ENCODE measurements at regions not wholly inside any gene's neighbourhood (a gene's known extent, or its start where the extent isn't known, plus 50 kb on each side); places are given as distances from the start of the nearest gene placed in this dataset.
A peak's percentile ranks its signal among the peaks of the same experiment; 100 is the strongest.

- peak; percentile 24 for DNase-seq (ENCODE audit: low read depth)
These were observed 78.9 kb upstream of the RPS23 start for GRCh38 chr5:82356808-82357671.

DNA sequence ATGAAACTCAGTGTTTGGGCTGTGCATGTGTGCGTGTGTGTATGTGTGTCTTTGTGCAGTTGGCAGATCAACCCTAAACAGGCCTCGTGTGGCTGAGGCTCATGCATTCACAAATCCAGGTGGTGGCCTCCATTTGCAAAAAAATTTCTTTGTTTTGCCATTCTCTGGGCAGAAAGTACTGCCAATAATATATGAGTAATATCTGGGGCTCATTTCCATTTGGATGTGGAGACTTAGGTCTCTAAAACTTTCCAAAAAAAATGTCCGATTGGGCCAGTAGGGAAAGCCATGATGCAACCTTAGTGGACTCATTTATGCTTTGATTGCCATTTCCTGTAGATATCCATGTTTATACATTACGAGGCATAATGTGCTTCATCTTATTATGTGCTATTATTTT, 77.9 kb upstream of the RPS23 start:
- peak; percentile 66 for DNase-seq (ENCODE audit: low read depth)

DNA sequence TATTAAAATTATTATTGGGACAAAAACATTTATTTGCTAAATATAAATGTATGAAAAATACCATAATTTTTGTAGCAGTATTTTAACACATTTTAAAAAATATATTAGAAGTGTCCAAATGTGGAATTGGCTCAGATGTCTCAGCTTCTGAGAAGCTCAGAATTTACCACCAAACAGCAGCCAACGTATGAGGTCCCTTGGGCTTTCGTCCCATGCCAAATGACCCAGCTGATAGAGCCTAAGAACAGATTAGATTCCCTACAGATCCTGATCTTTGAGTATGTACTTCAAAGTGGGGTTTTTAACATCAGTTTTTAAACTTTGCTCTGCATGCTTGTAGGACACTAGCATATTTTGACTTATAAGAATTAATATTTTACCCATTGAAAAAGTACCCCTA, 77.3 kb upstream of the RPS23 start:
- DNase-seq (ENCODE audit: low read depth), result no peak

DNA sequence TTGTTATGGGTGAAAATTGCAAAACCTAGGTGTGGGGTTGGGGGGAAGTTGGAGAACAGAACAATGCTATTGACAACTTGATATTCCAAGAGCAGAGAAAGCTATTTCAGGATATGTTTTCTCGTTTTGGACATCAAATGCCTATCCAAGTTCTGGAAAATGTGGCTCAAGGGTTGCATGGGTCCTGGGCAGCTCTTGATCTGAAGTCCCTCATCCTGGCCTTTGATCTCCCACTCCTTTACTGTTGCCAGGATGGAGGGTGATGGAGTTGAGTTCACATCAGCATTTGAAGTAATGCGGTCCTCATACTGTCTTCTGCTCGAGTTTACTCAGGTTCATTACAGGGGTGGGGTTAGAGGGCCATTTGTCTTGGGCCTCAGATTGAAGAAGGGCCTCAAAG, 76.9 kb upstream of the RPS23 start:
- no peak for DNase-seq (ENCODE audit: low read depth)

DNA sequence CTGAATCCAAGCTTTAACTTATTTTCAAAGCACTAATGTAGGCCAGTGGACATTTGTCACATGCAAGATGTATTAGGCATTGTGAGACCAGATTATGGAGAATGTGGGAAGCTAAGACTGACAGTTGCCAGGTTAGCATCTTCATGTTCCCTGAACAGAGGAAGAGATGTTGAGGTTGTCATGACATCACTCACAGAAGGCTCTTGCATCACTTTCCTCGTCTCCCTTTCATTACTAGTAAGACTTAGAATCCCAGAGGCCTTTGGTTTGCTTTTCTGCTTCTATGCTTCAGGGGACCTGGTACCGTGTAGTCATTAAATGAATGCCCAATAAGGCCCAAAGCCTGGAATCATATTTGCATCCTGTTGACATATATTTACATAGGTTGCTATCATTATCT, 76.4 kb upstream of the RPS23 start:
- DNase-seq (ENCODE audit: low read depth), result no peak

GRCh38 chr5:82353522-82353921, 75.4 kb upstream of the RPS23 start:
- no peak for DNase-seq (ENCODE audit: low read depth)

GRCh38 chr5:82352146-82352791, 74.1 kb upstream of the RPS23 start:
- DNase-seq (ENCODE audit: low read depth), result no peak

- DNase-seq (ENCODE audit: low read depth), result peak; percentile 72
These were observed 73.6 kb upstream of the RPS23 start for GRCh38 chr5:82351754-82352145.

DNA sequence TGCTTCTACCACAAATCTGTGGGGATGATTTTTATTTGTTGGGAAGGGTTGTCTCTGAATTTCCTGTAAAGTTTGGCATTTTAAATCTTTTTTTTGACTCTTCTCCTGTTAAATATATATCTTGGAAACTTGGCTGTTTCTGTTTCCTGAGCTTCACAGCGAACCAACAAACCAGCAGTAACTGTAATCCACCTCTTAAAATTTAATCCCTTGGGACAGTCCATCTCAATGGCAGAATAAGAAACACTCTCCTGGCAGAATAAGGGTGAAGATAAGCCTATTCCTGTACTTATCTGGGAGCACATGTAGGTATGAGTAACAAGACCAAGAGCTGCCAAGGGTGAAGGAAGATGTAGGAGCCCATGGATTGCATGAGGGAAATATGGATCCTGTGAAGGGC, 73.1 kb upstream of the RPS23 start:
- DNase-seq (ENCODE audit: low read depth), result no peak

GRCh38 chr5:82349652-82350051, 71.5 kb upstream of the RPS23 start:
- peak; percentile 48 for DNase-seq (ENCODE audit: low read depth)

DNA sequence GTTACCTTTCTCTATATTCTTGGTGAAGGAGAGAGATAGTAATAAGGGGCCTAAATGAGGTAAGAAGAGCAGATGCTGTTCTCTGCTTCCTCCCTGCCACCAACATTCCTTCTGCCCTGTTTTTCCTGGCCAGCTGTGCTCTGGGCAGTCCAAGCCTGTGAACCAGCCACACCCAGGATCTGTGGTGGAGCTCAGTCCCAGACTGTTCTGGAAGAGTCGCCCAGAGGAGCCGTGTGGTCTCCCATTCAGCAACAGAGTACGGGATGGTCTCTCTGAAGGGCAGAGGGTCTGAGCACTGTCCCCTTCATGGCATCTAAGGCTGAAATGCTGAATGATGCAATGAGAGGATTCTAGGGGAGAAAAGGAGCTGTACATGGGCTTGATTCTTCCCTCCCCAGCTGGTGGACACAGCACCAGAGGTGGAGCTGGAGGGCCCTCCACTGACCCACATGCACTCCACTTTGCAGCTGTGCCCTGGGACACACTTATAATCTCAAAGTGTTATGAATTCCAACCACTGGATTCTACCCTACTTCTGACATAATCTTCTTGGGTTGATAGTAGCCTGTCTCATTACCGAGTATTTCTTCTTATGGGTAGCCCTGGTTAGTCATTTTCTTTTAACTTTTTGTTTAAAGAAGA, 70.8 kb upstream of the RPS23 start:
- peak; percentile 64 for DNase-seq (ENCODE audit: low read depth)

GRCh38 chr5:82347201-82347865, 69.2 kb upstream of the RPS23 start:
- DNase-seq (ENCODE audit: low read depth), result peak; percentile 75

GRCh38 chr5:82346399-82347165, 68.4 kb upstream of the RPS23 start:
- DNase-seq (ENCODE audit: low read depth), result no peak

GRCh38 chr5:82345108-82345507, 67.0 kb upstream of the RPS23 start:
- no peak for DNase-seq (ENCODE audit: low read depth)

DNA sequence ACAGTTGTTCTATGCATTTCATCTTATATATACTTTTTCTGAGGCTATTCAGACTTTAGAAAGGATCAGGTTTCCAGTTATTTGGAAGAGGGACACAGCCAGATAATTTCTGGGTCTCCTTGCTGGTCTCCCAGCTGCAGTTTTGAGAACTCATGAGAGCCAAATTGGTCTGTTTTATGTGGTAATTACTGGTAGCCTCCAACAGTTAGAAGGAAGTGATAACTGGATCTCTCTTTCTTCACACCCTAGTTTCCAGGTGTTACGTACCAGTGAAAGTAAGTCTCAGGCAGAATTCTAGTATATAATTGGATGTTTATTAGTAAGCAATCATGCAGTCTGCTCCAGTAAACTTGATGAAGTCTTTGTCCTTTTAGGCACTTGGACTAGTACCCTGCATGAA, 63.2 kb upstream of the RPS23 start:
- DNase-seq (ENCODE audit: low read depth), result no peak

DNA sequence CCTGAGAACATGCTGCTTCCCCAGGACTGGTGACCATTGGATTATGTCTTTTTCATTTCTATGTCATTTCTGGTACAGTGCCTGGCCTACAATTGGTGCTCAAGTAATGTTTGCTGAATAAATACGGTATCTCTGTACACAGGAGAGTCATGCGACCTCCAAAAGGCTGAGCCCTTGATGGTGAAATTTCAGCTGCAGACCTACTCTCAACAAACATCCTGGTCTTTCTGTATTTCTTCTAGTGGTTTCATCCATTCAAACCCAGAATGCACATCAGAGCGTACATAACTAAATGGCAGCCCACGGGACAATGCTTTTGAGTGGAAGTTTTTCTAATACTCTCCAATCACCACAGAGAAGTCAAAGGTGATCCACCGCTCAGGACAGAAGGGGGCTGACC, 62.6 kb upstream of the RPS23 start:
- no peak for DNase-seq (ENCODE audit: low read depth)

GRCh38 chr5:82339792-82340191, 61.6 kb upstream of the RPS23 start:
- DNase-seq (ENCODE audit: low read depth), result peak; percentile 78

DNA sequence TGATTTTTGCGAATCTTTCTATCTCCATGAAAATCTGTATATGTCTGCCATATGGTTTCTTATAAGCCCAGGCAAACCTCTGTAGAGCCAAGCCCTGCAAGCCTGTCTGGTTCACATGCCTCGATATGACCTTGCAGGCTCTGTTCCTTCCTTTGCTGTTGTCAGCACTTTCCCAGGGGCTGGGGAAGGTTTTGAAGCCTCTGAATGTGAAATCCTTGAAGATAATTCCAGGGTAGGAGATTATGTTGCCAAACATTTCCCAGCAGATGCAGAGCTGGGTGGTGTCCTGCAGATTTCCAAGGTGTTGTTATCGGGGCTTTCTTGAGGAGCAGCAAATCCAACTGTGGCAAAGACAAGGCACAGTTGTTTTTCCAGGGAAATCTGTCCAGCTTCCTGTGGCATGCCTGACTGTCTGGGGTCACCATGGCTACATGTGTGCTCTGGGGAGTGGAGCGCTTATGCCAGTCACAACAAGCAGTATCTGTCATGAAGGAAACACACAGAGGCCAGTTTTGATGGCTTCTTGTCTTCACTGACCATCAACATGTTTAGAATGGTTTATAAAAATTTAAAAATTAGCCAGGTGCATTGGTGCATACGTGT, 60.7 kb upstream of the RPS23 start:
- no peak for DNase-seq (ENCODE audit: low read depth)

- no peak for DNase-seq (ENCODE audit: low read depth)
These were observed 58.8 kb upstream of the RPS23 start for GRCh38 chr5:82336959-82337351.

GRCh38 chr5:82336226-82336958, 58.2 kb upstream of the RPS23 start:
- peak; percentile 41 for DNase-seq (ENCODE audit: low read depth)

DNA sequence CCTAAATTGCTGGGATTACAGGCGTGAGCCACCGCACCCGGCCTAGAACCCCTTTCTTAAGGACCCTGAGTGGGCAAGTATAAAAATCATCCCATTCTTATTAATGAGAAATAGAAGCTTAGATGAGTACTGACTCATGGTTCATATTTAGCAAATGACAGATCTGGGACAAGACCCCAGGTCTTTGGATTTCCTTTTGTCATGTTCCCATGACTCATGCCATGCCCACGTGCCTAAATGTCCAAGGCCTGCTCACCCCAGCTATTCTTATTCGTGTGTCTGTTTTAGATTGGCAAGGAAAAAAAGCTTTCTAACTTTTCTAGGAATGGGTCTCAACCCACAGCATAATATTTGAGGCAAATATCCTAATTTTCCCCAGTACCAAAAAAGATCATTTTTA, 57.7 kb upstream of the RPS23 start:
- peak; percentile 35 for DNase-seq (ENCODE audit: low read depth)

Data from fibroblast of gingiva (primary cell).